Mesothelial cell of epicardium (in vitro differentiated cells): ENCODE measurements at regions not wholly inside any gene's neighbourhood (a gene's known extent, or its start where the extent isn't known, plus 50 kb on each side); places are given as distances from the start of the nearest gene placed in this dataset.

Experiments used
- DNase-seq, 2 experiments: peaks; one replicate each; pipeline ENCODE4 v3.0.0; 2021; ENCODE audit warnings: low spot score in 2 of 2; ENCODE audit not compliant: unreplicated experiment in 2 of 2
- H3K27ac Mint-ChIP-seq: 2 replicates; pipeline ENCODE4 v1.8.0; 2021; ENCODE audit warnings: mixed read lengths
- H3K27me3 Mint-ChIP-seq: 2 replicates; pipeline ENCODE4 v1.8.0; 2021; ENCODE audit warnings: low read depth, mixed read lengths
- H3K36me3 Mint-ChIP-seq: 2 replicates; pipeline ENCODE4 v1.8.0; 2021; ENCODE audit warnings: mixed read lengths
- H3K4me1 Mint-ChIP-seq: 2 replicates; pipeline ENCODE4 v1.8.0; 2021; ENCODE audit warnings: mixed read lengths
- H3K4me3 Mint-ChIP-seq: 2 replicates; pipeline ENCODE4 v1.8.0; 2021; ENCODE audit warnings: mild to moderate bottlenecking, moderate library complexity, mixed read lengths
- H3K9me3 Mint-ChIP-seq: 2 replicates; pipeline ENCODE4 v1.8.0; 2021; ENCODE audit warnings: mixed read lengths
- CTCF ChIP-seq: fragments of 200-600 bp; sonication (generic); IDR thresholded peaks from one replicate; pipeline ENCODE4 v1.5.0; 2021; ENCODE audit warnings: antibody characterized with exemption; ENCODE audit not compliant: unreplicated experiment

- no peak overlapping the region for H3K4me3 Mint-ChIP-seq
- no peak for DNase-seq
- H3K36me3 Mint-ChIP-seq: no peaks in the 10 kb centered on the region
- no peak for TF ChIP-seq CTCF
- H3K4me1 Mint-ChIP-seq: no peaks in the 10 kb centered on the region
- H3K27ac Mint-ChIP-seq: no peak overlapping the region
- no peaks in the 10 kb centered on the region for H3K27me3 Mint-ChIP-seq
- H3K9me3 Mint-ChIP-seq: peaks cover 9% of the 10 kb centered on the region
These were observed 649.1 kb upstream of the GJE1 start for GRCh38 chr6:141483598-141484061.

- H3K27me3 Mint-ChIP-seq: no peaks in the 10 kb centered on the region
- H3K4me1 Mint-ChIP-seq: no peaks in the 10 kb centered on the region
- no peak overlapping the region for H3K27ac Mint-ChIP-seq
- no peak for DNase-seq
- no peak overlapping the region for H3K4me3 Mint-ChIP-seq
- H3K9me3 Mint-ChIP-seq: peaks cover 9% of the 10 kb centered on the region
- no peaks in the 10 kb centered on the region for H3K36me3 Mint-ChIP-seq
- TF ChIP-seq CTCF: no peak
These were observed 649.7 kb upstream of the GJE1 start for GRCh38 chr6:141482796-141483597.

DNA sequence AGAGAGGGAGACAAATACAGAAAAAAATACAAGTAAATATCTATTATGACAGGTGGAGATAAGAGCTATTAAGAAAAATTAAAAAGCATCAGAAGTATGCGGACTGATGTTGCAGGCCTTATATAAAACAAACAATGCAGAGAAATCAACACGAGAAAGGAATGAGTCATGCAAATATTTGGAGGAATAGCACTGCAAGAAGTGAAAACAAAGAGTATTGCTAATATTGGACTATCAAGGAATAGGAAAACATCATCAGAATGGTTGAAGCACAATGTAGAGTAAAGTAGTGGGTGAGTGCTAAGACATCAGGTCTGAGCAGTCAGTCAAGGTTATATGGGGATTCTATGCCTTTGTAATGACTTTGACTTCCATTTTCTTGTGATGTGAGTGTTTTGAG is 657.5 kb upstream of the GJE1 start:
- Mint-ChIP-seq H3K4me3 (no peak overlapping the region), H3K36me3 (no peaks in the 10 kb centered on the region), H3K9me3 (peaks cover 14% of the 10 kb centered on the region), H3K27me3 (no peaks in the 10 kb centered on the region), H3K27ac (no peak overlapping the region), H3K4me1 (no peaks in the 10 kb centered on the region)
- TF ChIP-seq CTCF: no peak
- no peak for DNase-seq

DNA sequence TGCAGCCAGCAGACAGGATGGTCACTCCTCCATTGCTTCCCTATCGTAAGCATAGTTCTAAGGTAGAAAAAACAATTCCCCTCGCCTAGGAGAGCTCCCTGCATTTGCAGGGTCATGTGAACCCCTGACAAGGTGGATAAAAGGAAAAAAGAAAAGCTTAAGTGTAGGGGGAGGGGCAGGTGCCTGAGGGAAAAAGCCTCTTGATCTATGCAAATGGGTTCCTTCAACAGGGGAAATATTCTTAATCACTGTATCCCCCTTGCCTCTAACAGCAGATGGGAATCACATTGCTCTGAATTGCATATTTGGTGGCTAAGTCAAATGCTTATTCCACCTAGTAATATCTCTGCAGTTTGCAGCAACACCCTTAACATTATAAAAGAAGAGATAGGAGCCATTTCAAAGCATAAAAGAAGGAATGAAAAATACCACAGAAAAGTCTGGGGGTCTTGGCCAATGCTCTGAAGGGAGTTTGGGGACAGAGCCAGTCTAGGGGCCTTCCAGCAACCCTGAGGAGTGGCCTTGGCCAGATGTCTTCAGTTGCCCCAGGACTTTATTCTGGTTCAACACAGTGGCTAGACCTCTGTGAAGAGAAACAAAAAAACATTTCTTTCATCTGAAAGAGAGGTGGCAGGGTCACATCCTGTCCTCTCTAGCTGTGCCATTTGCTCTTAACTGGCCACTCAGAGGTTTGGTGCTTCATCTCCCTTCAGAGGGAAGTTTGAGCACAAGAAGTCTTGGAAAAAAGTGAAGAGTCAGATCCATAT is 660.4 kb upstream of the GJE1 start:
- TF ChIP-seq CTCF: no peak
- no peak overlapping the region for H3K27ac Mint-ChIP-seq
- DNase-seq: no peak
- no peaks in the 10 kb centered on the region for H3K4me1 Mint-ChIP-seq
- H3K36me3 Mint-ChIP-seq: no peaks in the 10 kb centered on the region
- no peaks in the 10 kb centered on the region for H3K27me3 Mint-ChIP-seq
- H3K9me3 Mint-ChIP-seq: peaks cover 20% of the 10 kb centered on the region
- H3K4me3 Mint-ChIP-seq: no peak overlapping the region

GRCh38 chr6:141470810-141471209 is 661.9 kb upstream of the GJE1 start:
- Mint-ChIP-seq H3K27ac (no peak overlapping the region), H3K4me1 (no peaks in the 10 kb centered on the region), H3K4me3 (no peak overlapping the region), H3K27me3 (no peaks in the 10 kb centered on the region), H3K9me3 (peaks cover 20% of the 10 kb centered on the region), H3K36me3 (no peaks in the 10 kb centered on the region)
- no peak for TF ChIP-seq CTCF
- DNase-seq: no peak
